HG02642 (cell line): ENCODE measurements at regions not wholly inside any gene's neighbourhood (a gene's known extent, or its start where the extent isn't known, plus 50 kb on each side); places are given as distances from the start of the nearest gene placed in this dataset.

Experiments
- ATAC-seq: cut with Tn5 transposase; IDR thresholded peaks from one replicate; pipeline ENCODE4 v1.9.1; 2021; ENCODE audit warnings: mild to moderate bottlenecking; ENCODE audit not compliant: unreplicated experiment, poor library complexity

DNA sequence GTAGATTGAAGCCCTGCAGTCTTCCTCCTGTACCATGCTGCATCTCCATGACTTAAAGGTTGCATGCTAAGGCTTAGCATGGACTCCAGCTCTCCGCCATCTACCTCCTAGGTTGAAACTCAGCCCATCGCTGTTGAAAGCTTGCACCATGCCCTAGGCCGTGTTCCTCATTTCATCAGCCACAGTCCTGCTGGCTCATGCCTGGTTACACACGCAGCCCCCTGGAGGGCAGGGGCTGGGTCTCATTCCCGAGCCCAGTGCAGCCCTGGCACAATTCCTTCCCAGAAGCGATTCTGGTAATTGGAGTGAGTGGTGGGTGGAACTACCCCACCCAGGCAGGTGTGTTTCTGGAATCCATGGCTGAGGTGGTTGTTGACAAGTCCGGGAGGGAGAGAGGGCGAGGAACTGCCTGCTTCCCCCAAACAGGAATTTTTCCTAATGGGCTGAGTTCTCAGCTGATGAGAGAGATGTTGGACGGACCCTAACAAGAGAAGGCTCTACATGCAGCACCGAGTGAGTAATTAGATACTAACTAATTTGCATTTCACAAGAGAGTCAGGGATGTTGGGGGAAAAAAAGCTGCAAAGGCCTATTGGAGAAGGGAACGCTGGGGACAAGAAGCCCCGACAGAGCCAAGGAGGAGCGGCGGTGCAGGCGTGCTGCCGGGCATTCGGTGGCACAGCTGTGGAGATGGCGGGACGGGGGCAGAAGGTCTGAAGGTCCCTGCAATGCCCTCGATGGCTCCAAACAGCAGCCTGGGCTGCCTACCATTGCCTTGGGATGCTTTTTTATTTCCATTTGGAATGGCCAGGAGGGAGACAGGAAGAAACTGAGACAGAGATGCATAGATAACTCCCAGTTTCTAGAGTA is 92.3 kb upstream of the TLE3 start:
- no peak for ATAC-seq

DNA sequence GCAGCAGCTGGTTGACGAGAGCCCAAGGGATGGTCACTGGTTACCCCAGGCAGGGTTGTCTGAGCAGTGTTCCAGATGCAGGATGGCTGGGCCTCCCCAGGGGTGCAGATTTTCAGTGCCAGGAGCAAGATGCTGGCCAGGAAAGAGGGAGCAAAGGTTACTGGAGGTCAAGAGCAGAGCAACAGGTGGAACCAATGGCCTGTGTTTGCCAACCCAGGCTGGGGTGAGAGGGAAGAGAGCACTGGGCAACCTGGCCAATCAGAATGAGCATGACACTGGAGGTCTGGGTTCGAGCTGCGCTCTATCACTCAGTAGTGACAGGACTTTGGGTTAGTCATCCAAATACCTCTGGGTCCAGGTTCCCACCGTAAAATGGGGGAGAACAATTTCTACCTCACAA is 90.6 kb upstream of the TLE3 start:
- no peak for ATAC-seq

DNA sequence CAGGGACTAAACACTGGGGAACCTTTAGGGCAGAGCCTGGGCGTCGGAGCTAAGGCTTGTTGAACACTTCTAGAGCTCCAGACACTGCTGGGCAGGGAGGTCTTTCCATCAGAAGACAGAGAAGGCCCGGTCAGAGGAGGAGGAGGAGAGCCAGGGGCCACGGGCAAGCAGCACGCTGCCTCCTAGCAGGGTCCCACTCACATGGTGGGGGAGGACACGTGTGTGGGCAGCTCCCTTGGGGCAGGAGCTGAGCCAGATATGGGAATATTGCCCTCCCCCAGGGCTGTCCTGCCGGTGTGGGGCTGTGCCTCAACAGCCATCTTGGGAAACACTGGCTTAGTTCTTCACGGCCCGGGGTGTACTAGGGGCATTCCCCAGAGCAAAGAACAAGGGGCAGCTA is 89.6 kb upstream of the TLE3 start:
- no peak for ATAC-seq

DNA sequence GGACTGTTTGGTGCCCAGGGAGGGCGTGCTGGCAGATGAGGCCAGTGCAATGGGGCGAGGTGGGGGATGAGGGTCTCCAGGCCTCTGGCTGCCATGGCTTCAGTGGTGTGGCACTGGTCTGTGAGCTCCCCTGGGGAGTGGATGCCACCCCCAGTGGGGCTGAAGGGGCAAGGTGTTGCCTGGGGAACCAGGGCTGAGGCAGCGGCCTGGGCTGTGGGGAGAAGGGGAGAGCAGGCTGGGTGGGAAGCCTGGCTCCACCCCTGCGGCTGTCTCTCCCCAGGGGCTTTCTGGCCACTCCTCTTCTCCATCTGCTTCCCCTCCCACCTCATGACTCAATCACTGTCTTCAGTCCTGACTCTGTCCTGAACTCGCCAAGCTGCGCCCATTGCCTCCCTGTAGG is 88.4 kb upstream of the TLE3 start:
- no peak for ATAC-seq

DNA sequence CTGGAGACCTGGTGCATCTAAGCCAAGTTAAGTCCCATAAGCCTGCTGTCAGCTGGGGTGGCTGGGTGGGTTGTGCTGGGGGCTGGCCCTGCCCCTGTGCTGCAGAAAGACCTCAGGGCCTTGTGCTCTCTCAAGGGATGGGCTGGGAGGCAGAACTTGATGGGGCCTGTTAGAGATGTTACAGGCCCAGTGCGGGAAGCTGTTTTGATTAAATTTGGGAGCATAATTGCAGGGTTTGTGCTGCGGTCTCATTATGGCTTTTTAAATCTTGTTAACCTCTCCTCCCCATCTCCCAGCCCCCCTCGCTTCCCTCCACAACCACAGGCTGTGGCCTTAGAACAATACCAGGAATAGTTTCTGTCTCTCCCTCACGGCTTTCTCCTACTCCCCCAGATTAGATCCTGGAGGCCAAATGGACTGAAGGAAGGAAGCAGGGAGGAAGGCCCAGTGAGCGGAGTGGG is 87.6 kb upstream of the TLE3 start:
- ATAC-seq: no peak

DNA sequence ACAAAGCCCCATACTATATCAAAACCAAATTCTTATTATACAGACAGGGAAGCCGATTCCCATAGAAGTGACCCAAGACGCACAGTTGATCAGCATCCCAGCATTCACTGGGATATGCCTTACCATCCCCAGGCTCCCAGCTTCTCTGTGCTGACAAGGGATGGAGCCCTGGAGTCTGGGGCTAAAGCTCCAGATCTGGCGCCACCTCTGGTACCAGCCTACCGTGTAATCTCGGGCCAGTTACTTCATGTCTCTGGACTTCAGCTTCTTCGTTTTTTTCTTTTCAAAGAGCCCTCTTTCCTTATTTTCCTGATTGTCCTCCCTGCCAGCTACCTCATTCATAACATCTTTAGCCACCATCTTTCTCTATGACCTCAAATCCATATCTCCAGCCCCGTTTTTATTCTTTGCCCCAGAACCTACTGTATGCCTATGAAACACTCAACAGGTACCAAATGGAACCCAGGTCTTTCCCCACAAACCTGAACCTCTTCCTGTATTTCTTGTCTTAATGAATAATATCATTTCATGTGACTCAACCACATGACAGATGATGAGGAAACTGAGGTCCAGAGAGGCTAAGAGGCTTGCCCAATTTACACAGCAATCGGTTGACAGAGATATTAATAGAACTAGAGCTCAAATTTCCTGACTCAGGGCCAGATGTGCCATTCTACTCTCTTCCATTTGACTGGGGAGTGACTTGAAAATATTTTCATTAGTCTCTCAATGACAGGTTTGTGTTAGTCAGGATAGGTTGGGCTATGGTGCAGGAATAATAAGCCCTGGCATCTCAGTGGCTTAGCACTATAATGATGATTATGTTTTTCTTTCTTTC is 85.4 kb upstream of the TLE3 start:
- no peak for ATAC-seq

DNA sequence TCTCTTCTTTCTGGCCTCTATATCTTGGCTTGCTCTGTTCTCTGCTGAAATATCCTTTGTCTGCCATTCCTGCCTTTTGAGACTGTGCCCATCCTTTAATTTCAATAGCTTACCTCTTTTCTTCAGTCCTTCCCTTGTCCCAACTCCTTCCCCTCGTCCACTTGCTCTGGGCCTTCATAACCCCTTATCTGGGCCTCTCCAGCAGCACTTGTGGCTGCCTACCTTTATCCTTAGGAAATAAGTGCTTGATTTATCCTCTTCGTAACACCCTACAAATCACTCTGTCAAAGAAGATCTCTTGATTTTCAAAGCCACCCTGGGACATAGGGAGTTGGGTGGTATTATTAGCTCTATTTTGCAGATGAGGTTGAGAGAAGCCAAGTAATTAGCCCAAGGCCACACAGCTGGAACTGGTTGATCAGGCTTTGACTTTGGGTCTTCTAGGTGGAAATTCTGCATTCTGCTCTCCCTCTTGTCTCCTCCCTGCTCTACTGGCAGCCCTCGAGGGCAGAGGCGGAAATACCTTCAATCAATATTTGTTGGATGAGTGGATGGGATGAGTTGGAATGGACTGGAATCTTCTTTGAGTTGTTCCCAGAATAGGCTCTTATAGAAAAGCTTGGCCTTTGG is 84.0 kb upstream of the TLE3 start:
- ATAC-seq: no peak

DNA sequence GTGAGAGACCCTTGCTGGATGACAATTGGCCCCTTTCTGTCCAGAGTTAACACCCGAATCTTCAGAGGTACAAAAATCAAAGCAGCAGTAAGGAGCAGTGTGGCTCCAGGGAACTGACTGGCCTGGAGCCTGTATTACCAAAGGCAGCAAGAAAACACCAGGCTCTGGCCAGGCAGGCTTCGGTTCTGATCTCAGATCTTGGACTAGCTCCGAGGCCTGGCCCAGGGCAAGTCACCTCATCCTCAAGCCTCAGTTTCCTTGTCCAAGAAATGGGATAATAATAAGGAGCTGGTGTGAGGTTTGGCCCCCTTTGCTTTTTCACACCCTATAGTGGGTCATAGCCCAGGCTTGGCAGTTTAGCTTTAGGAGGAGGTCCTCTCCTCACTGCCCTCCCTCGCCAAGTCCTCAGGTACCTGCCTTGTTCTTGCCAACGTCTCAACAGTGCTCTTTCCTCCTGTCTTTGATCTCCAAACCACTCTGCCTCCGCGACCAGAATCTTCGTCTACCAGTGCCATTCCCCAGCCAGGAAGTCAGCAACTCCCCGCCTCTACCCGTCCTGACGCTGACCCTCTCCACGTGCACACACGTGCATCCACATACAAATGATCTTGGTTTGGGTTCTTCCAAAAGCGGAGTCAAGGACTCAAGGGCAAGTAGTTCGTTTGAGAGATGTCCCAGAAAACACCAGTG is 82.6 kb upstream of the TLE3 start:
- ATAC-seq: no peak

DNA sequence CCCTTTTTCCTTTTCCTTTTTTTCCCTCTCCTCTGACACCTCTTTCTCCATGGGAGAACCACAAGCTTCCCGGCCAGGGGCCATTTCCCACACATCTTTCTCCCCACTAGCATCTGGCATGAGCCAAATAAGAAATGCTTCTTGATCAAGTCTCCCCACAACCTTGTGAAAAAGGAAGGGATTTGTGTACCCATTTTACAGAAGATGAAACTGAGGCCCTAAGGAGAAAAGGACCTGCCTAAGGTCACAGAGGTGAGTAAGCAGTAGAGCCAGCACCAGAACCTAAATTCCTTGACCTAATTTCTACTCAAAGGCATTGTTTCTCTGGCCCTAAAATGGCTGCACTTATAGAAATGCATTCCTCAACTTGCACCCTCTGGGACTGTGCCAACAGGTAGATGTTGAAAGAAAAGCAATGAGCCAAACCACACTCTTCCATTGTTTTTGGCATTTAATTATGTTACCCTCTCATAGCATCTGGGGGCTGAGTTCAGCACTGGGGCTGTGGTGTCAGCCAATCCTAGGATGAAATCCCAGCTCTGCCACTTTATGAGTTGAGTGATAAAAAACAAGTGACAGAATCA is 81.7 kb upstream of the TLE3 start:
- ATAC-seq: no peak

DNA sequence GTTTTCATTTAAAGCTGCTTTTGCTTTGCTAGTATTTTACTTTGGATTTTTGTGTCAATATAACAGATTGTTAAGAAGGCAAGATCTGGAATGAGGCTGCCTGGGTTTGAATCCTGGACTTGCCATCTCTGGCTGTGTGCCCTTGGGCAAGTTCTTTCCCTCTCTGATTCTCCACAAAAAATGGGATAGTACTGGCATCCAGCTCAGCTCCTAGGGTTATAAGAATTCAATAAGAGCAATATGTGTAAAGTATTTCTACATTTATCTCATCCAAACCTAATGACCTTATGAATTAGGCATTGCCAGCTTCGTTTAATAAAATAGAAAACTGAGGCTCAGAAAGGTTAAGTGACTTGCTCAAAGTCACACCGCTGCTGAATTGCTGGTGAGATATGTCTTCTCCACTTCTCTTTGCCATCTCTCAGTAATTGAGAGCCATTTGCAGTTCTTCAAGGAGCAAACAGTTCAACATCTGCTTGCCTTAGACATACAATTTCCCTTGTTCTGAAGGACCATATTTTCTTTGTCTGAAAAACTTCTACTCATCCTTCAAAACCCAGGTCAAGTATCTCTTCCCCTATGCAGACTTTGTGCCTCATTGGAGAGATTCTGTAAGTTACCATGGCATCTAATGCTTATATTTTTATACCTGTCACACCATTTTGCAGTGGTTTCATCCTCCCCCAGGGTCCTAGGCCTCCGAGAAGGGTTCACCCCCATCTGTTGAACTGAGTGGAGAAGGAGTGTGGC is 80.8 kb upstream of the TLE3 start:
- ATAC-seq: no peak

DNA sequence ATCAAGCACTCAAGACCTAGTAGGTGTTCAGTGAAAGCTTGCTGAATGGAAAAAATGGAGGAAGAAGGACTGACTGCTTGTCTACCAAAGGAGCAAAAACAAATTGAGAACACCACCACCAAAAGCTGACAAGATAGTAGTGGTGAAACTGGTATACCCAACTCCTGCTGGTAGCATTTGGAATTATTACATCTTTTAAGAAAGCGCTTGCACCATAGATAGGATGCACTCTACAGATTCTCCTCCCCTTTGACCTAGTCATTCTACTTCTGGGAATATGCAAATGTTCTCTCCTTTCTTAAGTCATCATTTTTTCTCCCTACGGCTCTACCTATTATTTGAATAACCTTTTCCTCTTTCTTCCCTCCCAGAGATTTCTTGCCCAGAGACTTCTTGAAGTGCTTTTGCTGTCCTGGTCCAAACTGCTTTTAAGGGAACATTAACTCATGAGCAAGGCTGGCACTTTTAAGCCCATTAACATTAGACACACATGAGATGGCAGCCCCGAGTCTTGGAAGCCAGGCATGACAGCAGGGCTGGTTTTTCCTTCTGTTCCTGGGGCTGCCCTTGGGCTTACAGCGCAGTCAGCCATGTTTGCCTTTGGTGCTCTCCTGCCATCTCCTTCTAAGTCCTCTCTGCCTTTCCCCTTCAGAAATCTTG is 75.0 kb upstream of the TLE3 start:
- no peak for ATAC-seq

DNA sequence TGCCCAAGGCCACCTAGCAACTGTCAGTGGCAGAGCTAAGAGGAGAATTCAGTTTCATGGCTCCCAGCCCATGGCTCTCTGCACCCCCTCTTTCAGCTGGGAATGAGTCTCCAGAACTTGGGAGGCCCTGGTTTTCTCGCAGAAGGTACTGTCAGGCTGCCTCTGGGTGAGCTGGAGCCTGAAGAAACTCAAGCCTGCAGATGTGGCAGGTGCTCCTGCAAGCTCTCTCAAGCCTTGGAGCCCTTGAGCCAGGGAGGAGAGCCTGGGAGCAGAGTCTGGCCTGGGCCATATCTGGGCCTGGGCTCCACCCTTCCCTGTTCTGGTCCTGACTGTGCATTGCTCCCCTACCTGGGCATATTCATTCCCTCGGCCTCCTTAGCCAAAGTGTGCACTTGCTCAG is 74.4 kb upstream of the TLE3 start:
- ATAC-seq: no peak

DNA sequence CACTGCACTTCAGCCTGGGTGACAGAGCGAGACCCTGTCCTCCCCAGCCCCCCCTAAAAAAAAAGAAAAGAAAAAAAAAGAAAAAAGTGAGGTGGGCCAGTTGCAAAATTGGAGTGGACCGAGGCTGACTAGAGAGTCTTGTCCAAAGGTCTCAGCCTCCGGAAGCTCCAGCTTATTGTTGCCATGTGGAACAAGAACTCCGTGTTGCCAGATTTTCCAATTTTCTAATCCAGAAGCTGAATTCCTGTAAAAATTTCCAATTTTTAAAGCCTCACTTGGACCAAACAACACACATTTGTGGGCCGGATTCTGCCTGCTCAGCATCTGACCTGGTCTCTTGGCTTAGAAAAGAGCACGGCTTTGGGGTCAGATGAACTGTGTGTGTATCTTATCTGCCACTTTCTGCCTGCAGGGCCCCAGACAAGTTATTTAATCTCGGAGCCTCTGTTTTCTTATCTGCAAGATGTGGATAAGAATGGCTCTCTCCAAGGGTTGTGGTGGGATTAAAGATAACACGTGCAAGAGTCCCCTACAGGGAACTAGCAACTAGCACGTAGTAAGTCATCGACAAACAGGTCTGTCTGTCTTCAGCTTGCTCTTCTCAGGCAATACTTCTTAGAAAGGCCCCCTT is 73.7 kb upstream of the TLE3 start:
- no peak for ATAC-seq

DNA sequence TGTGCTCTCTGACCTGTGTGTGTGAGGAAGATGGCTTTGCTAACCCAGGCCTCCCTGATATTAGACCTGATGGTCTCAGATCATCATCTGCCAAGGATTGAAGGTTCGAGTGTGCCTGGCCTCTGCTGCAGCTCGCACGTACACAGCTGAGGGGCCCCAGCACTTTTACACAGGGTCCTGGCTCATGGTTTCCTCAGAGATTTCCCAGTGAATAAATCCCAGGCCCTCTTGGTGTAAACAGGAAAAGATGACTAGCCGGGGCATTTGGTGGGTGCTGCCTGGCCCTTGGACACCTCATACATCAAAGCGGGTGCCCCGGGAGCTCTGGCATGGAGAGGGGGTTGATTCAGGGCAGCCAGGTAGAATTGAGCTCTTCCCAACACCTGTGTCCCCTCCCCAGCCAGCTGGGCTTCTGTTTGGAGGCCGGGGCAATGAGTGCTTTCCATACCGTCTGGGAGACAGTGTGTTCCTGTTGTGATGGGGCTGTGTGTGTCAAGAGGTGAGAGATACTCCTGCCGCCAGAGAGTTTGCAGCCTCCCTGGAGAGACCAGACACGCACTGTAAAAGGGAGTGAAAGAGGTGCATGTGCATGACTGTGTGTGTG is 72.5 kb upstream of the TLE3 start:
- ATAC-seq: no peak

DNA sequence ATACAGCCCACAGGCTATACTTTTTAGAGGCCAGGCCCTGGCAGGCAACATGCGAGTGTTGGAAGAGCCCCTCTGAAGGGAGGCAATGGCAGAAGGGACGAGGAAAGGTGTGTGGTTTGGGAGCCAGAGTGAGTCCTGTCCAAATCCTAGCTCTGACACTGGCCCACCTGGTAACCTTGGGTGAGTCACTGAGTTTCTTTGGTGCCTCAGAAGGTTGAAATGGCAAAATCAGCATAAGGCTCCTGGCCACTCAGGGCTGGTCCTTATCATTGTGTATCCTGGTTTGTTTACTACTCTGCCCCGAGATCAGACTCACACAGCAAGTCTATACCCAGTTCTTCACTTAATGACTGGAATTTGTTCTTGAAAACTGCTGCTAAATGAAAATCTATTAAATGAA is 71.4 kb upstream of the TLE3 start:
- ATAC-seq: no peak

DNA sequence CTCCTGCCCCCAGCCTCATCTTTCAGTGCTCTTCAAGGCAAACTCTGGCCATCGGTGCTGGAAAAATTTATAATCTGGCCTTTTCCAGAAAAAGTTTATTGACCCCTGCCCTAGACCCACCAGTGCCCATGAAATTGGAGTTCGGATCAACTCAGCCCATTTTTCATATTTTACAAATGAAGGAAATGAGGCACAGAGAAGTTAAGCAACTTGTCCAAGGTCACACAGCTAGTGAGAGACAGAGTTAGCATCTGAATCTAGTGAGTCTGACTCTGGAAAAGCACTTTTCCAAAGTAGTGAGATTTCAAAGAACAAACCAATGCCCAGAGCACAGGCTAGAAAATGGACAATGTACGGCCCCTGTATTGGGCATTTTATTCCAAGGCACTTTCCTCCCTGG is 69.4 kb upstream of the TLE3 start:
- no peak for ATAC-seq

DNA sequence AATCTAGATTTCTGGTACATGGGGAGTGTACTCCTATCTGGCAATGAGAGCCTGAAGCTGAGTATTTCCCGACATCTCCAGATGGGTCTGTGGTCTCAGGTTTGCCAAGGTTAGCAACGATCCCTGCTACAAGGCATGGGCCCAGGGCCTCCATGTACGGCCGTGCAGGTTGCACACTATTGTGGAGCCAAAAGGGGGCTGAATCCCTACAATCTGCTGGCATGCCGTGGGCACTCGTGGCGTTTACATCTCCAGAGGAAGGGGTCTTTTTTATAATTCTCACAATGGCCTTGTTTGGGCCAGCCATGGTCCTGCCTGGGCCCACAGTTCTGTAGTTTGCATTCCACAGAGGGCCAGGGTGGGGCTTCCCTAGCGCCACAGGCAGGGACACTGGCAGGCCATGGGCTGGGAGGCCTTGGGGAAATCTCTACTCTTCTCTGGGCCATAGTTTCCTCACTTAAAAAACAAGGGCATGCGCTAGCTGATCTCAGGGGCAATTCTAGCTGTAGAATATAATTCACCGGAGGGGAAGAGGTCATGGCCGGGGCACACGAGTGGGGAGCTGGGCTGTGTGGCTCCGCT is 68.9 kb upstream of the TLE3 start:
- ATAC-seq: no peak
